ENCODE measurements at regions not wholly inside any gene's neighbourhood (a gene's known extent, or its start where the extent isn't known, plus 50 kb on each side); places are given as distances from the start of the nearest gene placed in this dataset.
A peak's percentile ranks its signal among the peaks of the same experiment; 100 is the strongest.

DNA sequence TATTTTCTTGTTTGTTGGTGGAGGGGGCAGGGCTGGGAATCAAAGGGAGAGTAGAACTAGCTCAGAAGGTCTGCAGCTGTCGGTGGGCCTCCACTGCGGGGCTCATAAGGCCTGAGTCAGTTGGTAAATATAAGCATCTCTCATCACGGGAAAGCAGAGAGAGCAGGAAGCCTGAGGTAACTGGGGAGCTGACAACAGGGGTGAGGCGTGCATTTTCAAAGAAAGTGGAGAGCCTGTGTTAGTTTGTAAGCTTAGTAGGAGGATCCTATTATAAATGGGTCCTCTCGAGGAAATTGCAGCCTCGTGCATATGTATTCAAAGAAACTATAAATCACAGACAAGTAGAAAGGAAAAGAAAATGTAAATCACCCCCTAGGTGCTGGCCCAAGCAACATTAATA, 221.0 kb upstream of the CDH13 start:
- DNase-seq (ENCODE audit: low read depth): no peak

DNA sequence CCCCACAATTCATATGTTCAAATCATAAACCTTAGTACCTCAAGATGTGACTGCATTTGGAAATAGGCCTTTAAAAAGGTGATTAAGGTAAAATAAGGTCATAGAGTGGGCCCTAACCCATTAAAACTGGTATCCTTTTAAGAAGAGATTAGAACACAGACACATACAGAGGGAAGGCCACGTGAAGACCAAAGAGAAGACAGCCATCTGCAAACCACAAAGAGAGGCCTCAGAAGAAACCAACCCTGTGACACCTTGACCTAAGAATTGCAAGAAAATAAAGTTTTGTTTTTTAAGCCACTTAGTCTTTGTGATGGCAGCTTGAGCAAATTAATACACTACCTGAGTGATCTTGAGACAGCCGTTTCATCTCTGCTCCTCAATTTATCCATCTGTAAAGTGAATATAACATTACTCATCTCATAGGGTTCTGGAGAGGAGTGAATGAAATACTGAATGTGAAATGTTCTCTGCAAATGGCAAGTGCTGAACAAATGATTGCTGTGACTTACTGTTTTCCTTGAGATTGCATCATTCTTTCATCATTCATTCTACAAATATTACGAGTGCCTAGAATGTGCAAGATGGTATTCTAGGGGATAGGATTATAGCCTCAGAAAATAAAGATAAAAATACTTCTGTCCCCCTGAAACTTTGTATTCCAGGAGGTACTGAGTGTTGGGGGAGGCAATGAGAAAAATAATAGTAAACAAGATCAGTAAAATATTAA, 222.0 kb upstream of the CDH13 start:
- DNase-seq (ENCODE audit: low read depth): no peak

DNA sequence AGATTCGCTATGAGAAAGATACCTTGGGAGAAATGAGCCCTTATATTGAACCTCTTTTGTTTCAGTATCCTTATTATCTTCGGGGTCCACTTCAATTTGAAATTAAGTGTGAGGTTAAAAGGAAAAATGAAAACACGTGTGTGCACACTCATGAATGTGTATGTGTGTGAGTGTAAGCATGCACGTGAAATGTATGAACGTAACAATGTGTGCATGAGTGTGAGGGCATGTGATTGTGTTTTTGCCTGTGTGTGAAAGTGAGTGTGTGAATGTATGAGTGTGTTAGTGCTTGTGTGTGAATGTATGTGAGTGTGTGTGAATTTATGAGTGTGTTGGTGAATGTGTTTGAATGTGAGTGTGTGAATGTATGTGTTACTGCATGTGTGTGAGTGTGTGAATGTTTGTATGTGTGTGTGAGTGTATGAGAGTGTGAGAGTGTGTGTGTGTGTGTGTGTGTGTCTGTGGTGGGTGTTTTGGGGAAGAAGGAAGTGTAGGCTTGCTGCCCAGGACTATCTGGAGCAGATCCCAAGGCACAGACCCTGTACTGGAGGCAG, 224.0 kb upstream of the CDH13 start:
- DNase-seq (ENCODE audit: low read depth): no peak

DNA sequence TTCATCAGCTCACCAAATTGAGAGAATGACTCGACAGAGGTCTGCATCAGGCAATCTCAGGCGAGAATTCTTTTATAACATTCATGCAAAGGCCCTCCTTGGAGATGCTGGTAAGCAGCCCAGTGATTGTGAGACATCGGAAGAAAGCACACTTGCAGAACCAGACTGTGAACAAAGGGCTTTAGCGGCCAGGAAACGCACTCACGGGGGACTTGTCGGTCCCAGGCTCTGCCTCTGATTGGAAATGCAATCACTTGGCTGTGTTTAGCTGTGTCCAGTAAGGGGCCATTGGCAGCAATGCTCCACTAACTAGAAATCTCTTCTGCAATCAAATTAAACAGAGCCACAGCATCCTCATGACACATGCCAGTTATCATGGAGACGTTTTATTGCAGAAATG, 226.7 kb upstream of the CDH13 start:
- no peak for DNase-seq (ENCODE audit: low read depth)

DNA sequence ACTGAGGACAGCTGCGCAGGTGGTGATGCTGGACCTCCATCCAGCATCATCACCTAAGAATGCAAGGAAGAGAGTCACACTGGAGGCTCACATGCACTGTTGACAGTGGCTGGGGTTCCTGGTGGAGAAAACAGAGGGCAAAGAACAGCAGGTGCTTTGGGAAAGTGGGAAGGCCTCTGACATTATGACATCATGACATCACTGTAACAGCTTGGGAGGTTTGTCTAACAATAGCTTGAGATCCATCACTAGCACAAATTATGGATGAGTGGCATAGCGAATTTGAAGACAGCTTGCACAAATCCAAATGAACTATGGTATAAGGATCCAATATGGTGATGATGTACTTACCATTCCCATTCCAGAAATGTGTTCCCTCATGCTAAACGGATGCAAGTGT, 226.5 kb upstream of the MPHOSPH6 start:
- no peak for DNase-seq (ENCODE audit: low read depth)

DNA sequence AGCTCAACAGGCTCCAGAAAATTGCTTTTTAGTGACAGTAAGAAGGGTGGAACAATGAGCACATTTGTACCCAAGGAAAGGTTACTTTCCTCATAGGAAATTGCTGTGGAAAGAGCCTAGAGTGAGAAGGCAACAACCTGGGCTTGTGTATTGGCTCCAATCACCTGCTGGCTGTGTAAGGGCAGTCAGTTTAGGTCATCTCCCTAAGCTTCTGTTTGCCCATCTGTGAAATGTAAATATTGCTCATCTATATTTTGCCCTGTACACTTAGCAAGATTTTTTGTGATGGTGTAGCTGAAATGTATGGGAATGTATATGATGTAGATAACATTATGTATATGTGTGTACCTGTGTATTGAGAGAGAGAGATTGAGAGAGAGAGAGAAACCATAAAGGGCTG, 225.2 kb upstream of the MPHOSPH6 start:
- no peak for DNase-seq (ENCODE audit: low read depth)

DNA sequence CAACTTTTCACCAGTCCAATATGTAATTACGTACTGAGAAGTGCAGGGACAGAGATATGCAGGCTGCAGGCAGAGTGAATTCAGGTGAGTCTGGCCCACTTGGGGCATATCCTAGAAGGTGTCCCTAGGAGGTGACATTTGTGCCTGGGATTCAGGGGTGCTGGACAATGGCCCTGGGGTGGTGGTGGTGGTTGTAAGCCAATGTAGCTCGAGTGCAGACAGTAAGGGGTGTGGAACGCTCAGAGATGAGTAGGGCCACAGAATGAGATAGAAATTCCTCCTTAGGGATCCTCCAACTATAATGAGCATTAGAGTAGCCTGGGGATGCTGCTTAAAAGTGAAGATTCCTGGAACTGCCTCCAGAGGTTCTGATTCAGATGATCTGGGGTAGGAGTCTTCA, 221.7 kb upstream of the MPHOSPH6 start:
- DNase-seq (ENCODE audit: low read depth): no peak

DNA sequence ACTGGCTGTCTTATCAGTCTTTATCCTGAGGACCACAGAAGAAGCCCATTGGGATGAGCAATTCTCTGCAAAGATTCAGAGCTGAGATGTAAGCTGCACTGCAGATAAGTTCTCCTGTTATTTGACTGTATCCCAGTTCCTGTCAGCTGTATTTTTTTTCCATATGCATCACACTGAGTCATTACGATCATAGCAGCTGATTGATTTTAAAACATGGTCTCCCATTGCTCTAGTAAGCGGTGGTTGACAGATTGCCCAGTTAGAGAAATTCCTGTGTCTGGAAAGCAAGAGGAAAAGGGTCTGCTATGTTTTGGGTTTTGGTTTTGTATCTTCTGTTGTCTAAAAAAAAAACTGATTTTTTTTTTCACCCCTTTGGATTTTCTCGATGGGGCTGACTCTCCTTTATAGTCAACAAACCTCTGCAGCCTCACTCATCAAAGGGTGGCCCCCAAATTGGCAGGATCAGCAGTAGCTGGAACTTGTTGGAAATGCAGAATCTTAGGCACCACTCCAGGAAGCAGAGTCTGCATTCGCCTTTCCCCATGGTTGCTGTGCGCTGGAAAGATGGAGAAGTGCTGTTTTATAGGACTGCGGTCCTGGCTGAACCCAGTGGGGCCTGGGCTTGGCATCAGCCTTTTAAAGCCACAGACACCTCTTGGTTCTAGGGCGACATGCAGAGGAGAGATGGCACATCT, 220.1 kb upstream of the MPHOSPH6 start:
- no peak for DNase-seq (ENCODE audit: low read depth)

DNA sequence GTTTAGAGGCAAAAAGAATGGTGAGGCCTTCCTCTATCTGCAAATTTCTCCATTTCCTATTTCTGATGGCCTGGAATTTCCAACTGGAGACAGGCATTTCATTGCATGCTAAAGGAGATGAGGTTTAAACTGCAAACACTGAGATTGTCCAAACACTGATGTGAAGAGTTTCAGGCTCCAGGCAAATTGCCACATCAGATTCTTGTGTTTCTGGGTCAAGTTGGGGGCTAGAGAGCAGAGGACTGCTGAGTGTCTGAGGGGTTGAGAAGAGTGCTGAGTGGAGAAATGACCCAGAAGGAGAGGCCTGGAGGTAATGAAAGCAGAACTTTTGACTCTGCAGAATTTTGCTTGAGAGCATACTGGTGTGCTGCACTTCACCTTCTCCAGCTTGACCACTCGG, 216.7 kb upstream of the MPHOSPH6 start:
- DNase-seq (ENCODE audit: low read depth): no peak

DNA sequence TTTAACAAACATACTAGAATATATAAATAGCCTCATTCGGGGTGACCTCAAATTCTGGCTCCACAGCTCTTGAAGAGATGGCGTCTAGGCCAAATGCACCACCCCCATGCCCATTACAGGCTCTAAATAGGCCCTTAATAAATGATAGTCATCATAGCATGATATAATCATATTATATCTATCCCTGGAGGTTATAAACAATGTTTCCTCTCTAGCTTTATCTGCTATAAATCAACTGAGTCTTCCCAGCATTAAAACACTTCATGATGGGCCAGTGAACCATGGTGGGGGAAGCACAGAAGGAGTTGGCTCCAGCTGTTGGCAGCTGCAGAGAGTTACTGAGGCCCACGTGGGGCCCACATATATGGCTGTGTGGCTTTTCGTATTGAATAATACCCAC, 214.9 kb upstream of the MPHOSPH6 start:
- DNase-seq (ENCODE audit: low read depth): no peak

DNA sequence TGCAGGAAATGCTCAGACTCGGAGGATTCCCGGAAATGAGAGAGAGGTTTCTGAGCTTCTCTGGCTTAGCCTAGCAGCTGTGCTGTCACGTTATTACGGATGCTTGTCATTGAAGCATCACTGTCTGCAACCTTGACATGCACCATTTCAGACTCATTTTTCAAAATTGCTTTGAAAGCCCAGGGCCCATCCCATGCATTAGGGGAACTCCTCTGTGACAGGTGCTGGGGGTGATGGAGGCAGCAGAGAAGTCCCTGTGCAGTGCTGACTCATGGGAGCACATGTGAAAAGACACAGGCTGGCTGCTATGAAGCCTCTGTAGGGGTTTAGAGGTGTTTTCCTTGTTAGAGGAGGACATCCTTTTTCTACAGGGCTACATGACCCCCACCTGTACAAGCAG, 214.0 kb upstream of the MPHOSPH6 start:
- DNase-seq (ENCODE audit: low read depth): no peak

DNA sequence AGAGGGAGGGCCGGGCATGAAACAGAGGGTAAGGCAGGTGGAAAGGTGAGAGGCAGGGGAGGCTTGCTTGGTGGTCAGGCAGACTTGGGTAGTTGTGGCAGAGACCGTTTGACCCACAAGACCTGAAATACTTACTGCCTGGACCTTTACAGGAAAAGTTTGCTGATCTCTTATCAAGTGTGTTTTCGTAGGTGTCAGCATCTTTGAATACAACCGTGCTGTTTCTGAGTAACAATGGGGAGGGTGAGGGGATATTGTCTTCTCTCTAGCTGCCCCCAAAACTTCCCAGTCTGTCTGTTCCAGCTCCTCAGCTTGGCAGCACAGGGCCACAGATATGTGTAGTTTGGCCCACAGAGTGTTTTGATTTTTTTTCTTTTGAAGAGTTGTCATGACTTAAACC, 212.5 kb upstream of the MPHOSPH6 start:
- no peak for DNase-seq (ENCODE audit: low read depth)

DNA sequence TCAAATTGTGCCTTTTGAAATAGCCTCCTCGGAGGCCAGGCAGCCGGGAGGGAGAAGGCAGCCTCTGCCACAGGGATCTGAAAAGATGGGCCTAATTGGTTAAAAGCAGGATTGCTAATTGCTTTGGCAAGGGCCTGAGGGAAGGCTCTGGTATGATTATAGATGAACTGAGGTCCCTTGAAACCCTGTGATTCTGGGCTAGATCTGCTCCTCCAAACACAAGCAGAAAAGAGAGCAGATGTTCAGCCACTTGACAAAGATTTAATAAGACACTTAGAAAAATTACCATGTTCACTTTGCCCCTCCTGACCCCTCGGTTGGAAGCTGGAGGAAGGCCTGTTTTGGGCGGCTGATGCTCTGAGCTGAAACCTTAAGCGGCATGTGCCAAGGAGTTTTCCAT, 209.5 kb upstream of the MPHOSPH6 start:
- no peak for DNase-seq (ENCODE audit: low read depth)

DNA sequence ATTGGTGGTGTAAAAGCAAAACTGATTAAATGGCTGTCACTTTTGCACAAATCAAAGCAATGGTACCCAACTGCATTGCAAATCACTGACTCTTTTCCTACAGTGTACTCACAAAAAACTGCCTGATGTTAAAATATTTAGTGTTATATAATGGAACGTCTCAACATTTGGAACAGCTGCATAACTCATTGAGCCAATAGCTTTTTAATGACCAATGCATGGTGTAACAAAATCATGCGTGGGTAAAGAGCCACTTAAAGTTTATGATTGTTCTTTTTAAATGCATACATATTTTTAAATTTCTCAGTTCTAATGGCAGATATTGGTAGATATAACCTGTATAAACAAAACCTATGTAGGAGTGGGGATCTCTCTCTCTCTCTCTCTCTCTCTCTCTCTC, 204.0 kb upstream of the MPHOSPH6 start:
- DNase-seq (ENCODE audit: low read depth): no peak

DNA sequence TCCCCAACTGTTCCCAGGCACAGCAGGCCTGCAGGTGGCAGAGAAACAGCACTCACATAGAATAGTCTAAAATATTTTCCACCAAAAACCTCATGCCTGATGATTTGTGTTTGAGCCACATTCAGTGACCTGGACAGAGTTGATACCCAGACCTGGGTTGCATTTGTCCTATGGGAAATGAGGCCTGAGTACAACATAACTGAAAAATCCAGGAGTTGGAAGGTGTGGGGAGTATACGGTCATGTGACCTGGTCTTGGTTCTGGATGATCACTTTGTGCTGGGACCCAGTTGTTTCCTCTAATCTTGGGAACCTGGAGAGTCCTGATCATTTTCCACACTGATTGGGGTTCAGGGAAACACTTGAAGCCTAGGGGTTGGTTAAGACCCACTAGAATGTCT, 200.3 kb upstream of the MPHOSPH6 start:
- no peak for DNase-seq (ENCODE audit: low read depth)

DNA sequence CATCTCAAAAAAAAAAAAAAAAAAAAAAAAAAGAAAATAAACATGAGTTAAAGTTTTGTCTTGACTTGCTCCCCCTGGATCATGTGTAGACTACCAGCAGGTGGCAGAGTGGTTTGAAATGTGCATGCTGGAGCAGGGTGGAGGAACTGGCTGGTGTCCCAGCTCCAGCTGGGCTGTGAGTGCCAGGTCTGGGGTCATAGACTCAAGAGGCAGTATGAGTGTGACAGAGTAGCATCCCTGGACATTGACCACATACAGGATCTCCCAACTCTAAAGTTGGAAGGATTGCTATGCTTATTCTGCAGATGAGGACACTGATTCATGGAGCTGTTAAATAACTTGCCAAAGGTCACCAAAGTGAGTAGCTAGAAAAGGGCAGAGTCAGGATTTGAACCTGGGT, 198.0 kb upstream of the MPHOSPH6 start:
- peak; percentile 4 for DNase-seq (ENCODE audit: low read depth)

DNA sequence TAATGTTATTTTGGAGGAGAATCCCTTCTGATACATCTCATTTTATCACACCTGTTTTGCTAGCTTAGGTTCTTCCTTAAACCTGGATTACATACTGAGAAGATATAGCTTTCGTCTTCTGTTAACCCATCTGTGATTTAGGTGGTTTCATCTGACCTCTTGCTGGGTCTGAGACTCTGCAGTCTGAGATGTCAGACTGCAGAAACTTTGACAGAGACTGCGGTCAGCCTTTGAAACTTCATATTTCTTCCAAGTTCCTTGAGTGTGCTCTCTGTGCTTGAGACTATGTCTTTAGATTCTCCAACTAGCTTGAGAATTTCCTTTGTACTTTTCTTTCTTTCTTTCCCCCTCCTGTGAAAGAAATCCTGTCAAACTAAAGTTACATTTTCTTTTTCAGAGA, 196.4 kb upstream of the MPHOSPH6 start:
- DNase-seq (ENCODE audit: low read depth): no peak

DNA sequence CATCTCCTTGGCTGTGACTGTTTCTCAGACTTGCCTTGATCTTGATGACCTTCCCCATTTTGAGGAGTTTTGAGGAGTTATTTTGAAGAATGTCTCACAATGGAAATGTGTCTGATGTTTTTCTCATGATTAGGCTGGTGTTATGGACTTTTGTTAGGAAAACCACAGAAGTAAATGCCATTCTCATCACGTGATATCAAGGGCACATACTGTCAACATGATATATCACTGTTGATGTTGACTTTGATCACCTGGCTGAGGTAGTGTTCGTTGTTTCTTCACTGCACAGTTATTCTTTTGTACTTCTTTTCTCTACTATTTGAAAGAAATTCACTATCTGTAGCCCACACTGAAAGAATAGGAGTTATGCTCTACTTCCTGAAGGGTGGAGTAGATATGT, 194.7 kb upstream of the MPHOSPH6 start:
- no peak for DNase-seq (ENCODE audit: low read depth)

DNA sequence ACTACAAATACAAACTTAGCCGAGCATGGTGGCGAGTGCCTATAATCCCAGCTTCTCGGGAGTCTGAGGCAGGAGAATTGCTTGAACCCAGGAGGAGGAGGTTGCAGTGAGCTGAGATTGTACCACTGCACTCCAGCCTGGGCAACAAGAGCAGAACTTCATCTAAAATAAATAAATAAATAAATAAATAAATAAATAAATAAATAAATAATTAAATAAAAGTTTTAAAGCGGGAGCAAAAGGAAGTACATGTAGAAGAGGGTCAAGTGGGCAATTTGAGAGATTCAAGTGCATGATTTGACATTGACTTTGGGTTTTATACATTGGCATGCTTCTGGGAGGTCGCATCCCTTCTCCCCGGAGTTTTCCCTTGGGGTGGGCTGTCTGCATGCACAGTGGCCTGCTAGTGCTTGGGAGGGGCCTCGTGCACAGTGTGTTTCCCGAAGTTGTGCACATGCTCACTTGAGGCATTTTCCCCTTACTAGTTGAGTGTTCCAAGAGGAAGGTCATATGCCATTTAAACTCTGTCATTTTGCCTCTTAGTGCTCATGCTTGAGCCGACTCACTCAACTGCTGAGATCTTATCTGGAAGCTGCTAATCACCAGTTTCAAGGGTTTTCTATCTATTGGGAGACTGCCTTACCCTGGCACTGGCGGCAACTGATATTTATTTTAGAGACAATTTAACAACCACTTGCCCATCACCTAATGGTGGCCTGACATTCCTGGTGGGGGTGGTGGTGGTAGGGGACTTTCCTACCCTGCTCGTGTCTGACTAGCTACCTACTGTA, 193.2 kb upstream of the MPHOSPH6 start:
- DNase-seq (ENCODE audit: low read depth): no peak

DNA sequence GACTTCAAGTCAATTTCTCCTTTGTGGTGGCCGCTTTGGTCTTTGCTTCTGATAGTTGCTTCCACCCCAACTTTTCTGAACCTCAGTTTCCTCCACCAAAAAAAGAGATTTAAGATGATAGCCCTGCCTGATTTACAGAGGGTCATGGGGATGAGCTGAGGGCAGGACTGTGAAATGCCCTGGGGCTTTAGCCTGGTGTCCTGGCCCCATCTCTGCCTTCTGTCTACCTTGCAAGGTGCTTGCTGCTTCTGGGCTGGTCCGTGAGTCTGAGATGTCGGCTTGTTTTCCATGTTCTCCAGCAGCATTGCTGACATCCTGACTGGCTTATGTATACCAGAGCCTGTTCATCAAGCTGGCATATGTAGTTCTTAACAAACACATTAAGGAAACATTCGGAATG, 191.9 kb upstream of the MPHOSPH6 start:
- DNase-seq (ENCODE audit: low read depth): no peak

DNA sequence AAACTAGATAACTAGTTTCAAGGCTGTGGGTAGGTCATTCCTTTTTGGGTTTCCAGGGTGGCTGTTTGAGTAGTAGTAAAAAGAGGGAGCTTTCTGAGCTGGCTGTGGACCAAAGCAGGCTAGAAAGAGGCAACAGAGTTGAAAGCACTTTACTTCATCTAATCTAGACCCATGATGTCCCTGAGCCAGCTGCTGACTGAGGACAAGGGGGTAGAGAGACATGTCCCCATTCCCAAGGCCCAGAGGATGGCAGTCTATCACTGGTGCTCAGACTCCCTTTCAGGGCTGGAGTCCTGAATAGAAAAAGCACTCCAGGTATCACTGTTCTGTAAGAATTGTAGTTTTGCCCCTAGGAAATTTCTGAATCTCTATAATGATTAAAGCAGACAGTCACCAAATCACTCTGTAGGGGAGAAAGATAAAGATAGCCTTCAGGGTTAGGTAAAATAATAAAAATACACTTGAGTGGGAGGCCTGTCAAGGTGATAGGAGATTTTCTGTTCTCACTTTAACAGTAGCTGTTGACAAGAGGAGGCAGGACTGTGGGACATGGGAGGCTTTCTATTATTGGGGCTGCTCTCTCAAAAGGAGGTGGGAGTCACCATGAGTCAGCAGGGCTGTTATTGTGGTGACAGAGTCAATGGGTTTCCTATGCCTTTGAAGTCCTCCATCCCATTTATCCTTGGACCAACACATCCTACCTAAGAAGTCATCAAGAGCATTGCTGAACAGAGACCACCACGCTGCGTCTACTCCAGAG, 190.2 kb upstream of the MPHOSPH6 start:
- DNase-seq (ENCODE audit: low read depth): no peak

DNA sequence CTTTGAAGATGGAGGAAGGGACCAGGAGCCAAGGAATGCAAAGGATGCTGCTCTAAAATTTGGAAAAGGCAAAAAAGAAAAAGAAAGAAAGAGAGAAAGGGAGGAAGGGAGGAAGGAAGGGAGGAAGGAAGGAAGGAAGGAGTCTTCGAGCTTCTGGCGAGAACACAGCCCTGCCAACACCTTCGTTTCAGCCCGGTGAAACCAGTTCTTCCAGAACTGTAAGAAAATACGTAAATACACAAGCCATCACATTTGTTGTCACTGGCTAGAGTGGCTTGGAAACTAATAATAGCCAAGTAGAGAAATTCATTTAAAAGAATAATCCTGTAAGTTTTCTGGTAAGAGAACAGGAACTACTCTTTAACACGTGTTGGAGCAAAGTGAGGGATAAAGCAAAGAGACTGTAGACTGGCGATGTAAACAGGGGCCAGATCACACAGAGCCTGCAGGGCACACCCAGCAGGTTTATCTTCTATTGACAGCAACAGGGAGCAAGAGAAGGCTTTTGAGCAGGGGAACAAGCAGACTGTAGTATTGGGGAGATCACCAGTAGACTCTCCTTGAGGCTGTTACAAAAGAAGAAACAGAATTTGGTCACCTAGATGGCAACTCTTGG, 188.7 kb upstream of the MPHOSPH6 start:
- no peak for DNase-seq (ENCODE audit: low read depth)
